Esophagus muscularis mucosa (tissue), 4 donors: ENCODE measurements at regions not wholly inside any gene's neighbourhood (a gene's known extent, or its start where the extent isn't known, plus 50 kb on each side); places are given as distances from the start of the nearest gene placed in this dataset.
"Not testable (repeated sequence)": the region's sequence is repeated elsewhere in the genome, so short reads cannot be mapped to it uniquely, and the experiment has no call there.

Source experiments
- DNase-seq: peaks from one replicate; pipeline ENCODE4 v3.0.0-alpha.2; 2017; ENCODE audit errors: extremely low spot score
- H3K27ac ChIP-seq, 4 donors: fragments of 200-600 bp; sonication (generic); replicated peaks in 1 of 4; 1 replicate in 3 of 4; 2 replicates in 1 of 4; pipeline ENCODE4 v1.5.1; 2016 to 2019; ENCODE audit warnings: mild to moderate bottlenecking in 1 of 4
- H3K27me3 ChIP-seq, 4 donors: fragments of 200-600 bp; sonication (generic); one replicate each; pipeline versions ENCODE4 v1.5.1 to v1.6.0; 2016 to 2019
- H3K36me3 ChIP-seq, 4 donors: fragments of 200-600 bp; sonication (generic); one replicate each; pipeline ENCODE4 v1.5.1; 2016 to 2019
- H3K4me1 ChIP-seq, 4 donors: fragments of 200-600 bp; sonication (generic); one replicate each; pipeline ENCODE4 v1.5.1; 2016 to 2019
- H3K4me3 ChIP-seq, 4 donors: fragments of 200-600 bp; sonication (generic); 1 replicate in 2 of 4; 2 replicates in 2 of 4; pipeline ENCODE4 v1.5.1; 2016 to 2019; ENCODE audit warnings: mild to moderate bottlenecking in 4 of 4, moderate library complexity in 1 of 4
- H3K9me3 ChIP-seq, 4 donors: fragments of 200-600 bp; sonication (generic); 1 replicate in 3 of 4; 2 replicates in 1 of 4; pipeline ENCODE4 v1.5.1; 2016 to 2019
- CTCF ChIP-seq, 3 experiments: fragments of 200-600 bp in 2 of 3; fragments of 450-650 bp in 1 of 3; sonication (generic) in 2 of 3; IDR thresholded peaks; one replicate each; pipeline ENCODE4 v1.5.1; 2017 to 2019; ENCODE audit warnings: antibody characterized with exemption in 3 of 3, mild to moderate bottlenecking in 2 of 3, moderate library complexity in 1 of 3
- EP300 ChIP-seq: sonication (generic); formaldehyde crosslinking; IDR thresholded peaks from one replicate; pipeline ENCODE4 v1.6.1; 2017; ENCODE audit warnings: antibody characterized with exemption
- POLR2A ChIP-seq: fragments of 450-650 bp; IDR thresholded peaks from one replicate; pipeline ENCODE4 v1.6.1; 2017; ENCODE audit warnings: antibody characterized with exemption, moderate library complexity, mild to moderate bottlenecking, low read depth
- POLR2AphosphoS5 ChIP-seq, 2 donors: sonication (generic); formaldehyde crosslinking; IDR thresholded peaks; one replicate each; pipeline ENCODE4 v1.6.1; 2017; ENCODE audit warnings: antibody characterized with exemption in 2 of 2
- WGBS: methylation state at CpG from one replicate; pipeline ENCODE4 v1.1.5; 2018; 5-methylcytosine and 5-hydroxymethylcytosine counted together
- intact Hi-C: fragments of 100-400 bp; cut with DNase I; formaldehyde crosslinking; loops from one replicate; pipeline ENCODE4 v1.15.1; 2023

- WGBS: 87% methylated on average over 1 of the region's 1 CpG
- no peaks in the 10 kb centered on the region for H3K9me3 ChIP-seq
- H3K36me3 ChIP-seq: no peaks in the 10 kb centered on the region
- H3K27ac ChIP-seq: no peak overlapping the region
- no peak for DNase-seq
- intact Hi-C loops: no loop called here
- H3K4me3 ChIP-seq: no peak overlapping the region
- TF ChIP-seq EP300: no peak
- no peaks in the 10 kb centered on the region for H3K27me3 ChIP-seq
- no peaks in the 10 kb centered on the region for H3K4me1 ChIP-seq
Observed at GRCh38 chr18:38174173-38174572, 608.6 kb upstream of the CELF4 start.

GRCh38 chr18:38170845-38171244 is 605.2 kb upstream of the CELF4 start:
- intact Hi-C loops: no loop called here
- no peaks in the 10 kb centered on the region for H3K9me3 ChIP-seq
- no peak for TF ChIP-seq CTCF (IDR thresholded peaks at IDR 0.05)
- no peak for TF ChIP-seq EP300
- TF ChIP-seq POLR2A: no peak
- no peak for TF ChIP-seq POLR2AphosphoS5 (IDR thresholded peaks at IDR 0.05)
- H3K36me3 ChIP-seq: no peaks in the 10 kb centered on the region
- H3K27ac ChIP-seq: no peak overlapping the region
- H3K4me1 ChIP-seq: no peaks in the 10 kb centered on the region
- H3K27me3 ChIP-seq: no peaks in the 10 kb centered on the region
- no peak for DNase-seq
- H3K4me3 ChIP-seq: no peak overlapping the region

GRCh38 chr18:38167623-38168022 is 602.0 kb upstream of the CELF4 start:
- H3K36me3 ChIP-seq: no peaks in the 10 kb centered on the region
- DNase-seq: no peak
- no peak for TF ChIP-seq EP300
- TF ChIP-seq POLR2A: no peak
- TF ChIP-seq CTCF (IDR thresholded peaks at IDR 0.05): no peak
- no peak for TF ChIP-seq POLR2AphosphoS5 (IDR thresholded peaks at IDR 0.05)
- no peak overlapping the region for H3K27ac ChIP-seq
- no peaks in the 10 kb centered on the region for H3K27me3 ChIP-seq
- no peak overlapping the region for H3K4me3 ChIP-seq
- intact Hi-C loops: loop anchor here (10.0 kb wide), 1 partner anchor 63 kb away; no protein-coding TSS in a partner anchor
- no peaks in the 10 kb centered on the region for H3K4me1 ChIP-seq
- H3K9me3 ChIP-seq: no peaks in the 10 kb centered on the region
- 82% methylated on average over 2 of the region's 2 CpGs for WGBS

- H3K36me3 ChIP-seq, H3K9me3 ChIP-seq, H3K4me3 ChIP-seq, H3K27me3 ChIP-seq, H3K27ac ChIP-seq, intact Hi-C loops, H3K4me1 ChIP-seq, DNase-seq: not testable (repeated sequence)
Observed at GRCh38 chr18:38153116-38153515, 587.5 kb upstream of the CELF4 start.

- no peak for DNase-seq
- Histone ChIP-seq H3K4me3 (no peak overlapping the region), H3K9me3 (no peaks in the 10 kb centered on the region), H3K27ac (no peak overlapping the region), H3K27me3 (no peaks in the 10 kb centered on the region), H3K4me1 (no peaks in the 10 kb centered on the region), H3K36me3 (no peaks in the 10 kb centered on the region)
- intact Hi-C loops: no loop called here
- TF ChIP-seq POLR2AphosphoS5 (IDR thresholded peaks at IDR 0.05) (no peak), POLR2A (no peak), EP300 (no peak), CTCF (IDR thresholded peaks at IDR 0.05) (no peak)
- WGBS: 56% methylated on average over 3 of the region's 3 CpGs
Observed at GRCh38 chr18:38116716-38117115, 551.1 kb upstream of the CELF4 start.

GRCh38 chr18:38115201-38115600 is 549.6 kb upstream of the CELF4 start:
- Histone ChIP-seq H3K27me3 (no peaks in the 10 kb centered on the region), H3K36me3 (no peaks in the 10 kb centered on the region), H3K27ac (no peak overlapping the region), H3K9me3 (no peaks in the 10 kb centered on the region), H3K4me1 (no peaks in the 10 kb centered on the region), H3K4me3 (no peak overlapping the region)
- no peak for TF ChIP-seq CTCF (IDR thresholded peaks at IDR 0.05)
- no peak for TF ChIP-seq EP300
- TF ChIP-seq POLR2A: no peak
- no peak for TF ChIP-seq POLR2AphosphoS5 (IDR thresholded peaks at IDR 0.05)
- WGBS: 50% methylated on average over 1 of the region's 1 CpG
- no peak for DNase-seq
- intact Hi-C loops: no loop called here
